ENCODE measurements at regions not wholly inside any gene's neighbourhood (a gene's known extent, or its start where the extent isn't known, plus 50 kb on each side); places are given as distances from the start of the nearest gene placed in this dataset.

DNA sequence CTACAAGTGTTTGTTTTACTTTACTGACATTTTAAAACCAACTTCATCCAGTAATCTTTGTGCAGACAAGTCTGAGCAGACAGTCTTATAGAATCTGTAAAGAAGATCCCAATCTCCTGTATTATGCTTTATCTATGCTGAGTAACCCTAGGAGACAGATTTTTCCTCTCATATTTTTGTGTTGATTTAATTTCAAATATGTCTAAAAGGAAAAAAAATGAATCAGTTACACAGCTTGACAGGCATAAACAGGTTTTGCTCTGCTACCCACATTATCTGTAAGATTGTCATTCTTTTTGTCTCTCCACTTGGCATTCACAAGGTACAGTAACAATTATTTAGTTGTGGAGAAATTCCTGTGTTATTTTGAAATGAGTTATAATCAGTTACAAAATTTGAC lies 415.0 kb downstream of the NYAP2 start:
- H3K79me2 ChIP-seq (ENCODE audit: insufficient read depth, low read length), result no peaks in the 10 kb centered on the region
- H2AFZ ChIP-seq (ENCODE audit: low read length), result no peak overlapping the region
- H4K20me1 ChIP-seq (ENCODE audit: insufficient read depth, low read length), result no peaks in the 10 kb centered on the region
- FAIRE-seq (no peak), ATAC-seq (no peak), DNase-seq (ENCODE audit: low spot score) (no peak)
- in situ Hi-C loops (cut with HindIII; ENCODE audit: extremely low pct_ligation_motif_present, low pct_unique_long_range_greater_than_20kb) (no loop called here), intact Hi-C loops (cut with micrococcal nuclease; ENCODE audit: unreplicated experiment) (no loop called here)
- no peaks in the 10 kb centered on the region for H3K27me3 ChIP-seq (ENCODE audit: control insufficient read depth in 1 of 2, insufficient read depth in 2 of 2, low read length in 2 of 2)
- H3K9me3 ChIP-seq (ENCODE audit: low read length), result no peaks in the 10 kb centered on the region
- no peak overlapping the region for H3K9ac ChIP-seq (ENCODE audit: insufficient read depth, low read depth, low read length)
- no peak overlapping the region for H3K4me2 ChIP-seq (ENCODE audit: low read depth, low read length)
- ChIA-PET POLR2A (no interaction called here), CTCF (ENCODE audit: low intra/inter-chr PET ratio, low total read pairs) (no interaction called here)
- no peak for TF ChIP-seq ZSCAN25 (CRISPR knock-in tag; IDR thresholded peaks at IDR 0.05)
- no peak for TF ChIP-seq POLR2AphosphoS5 (IDR thresholded peaks at IDR 0.05; ENCODE audit: low read depth, low read length)
- no peak for TF ChIP-seq TARDBP (CRISPR knock-in tag; IDR thresholded peaks at IDR 0.05)
- no peak for TF ChIP-seq SALL1 (CRISPR knock-in tag; IDR thresholded peaks at IDR 0.05)
- TF ChIP-seq BRD4 (CRISPR knock-in tag; IDR thresholded peaks at IDR 0.05), result no peak
- TF ChIP-seq RBM22 (optimal IDR thresholded peaks at IDR 0.05; ENCODE audit: low read length), result no peak
- TF ChIP-seq XRCC5 (optimal IDR thresholded peaks at IDR 0.05; ENCODE audit: low read length), result no peak
- no peak for TF ChIP-seq GZF1 (CRISPR knock-in tag; IDR thresholded peaks at IDR 0.05)
- TF ChIP-seq KDM5B (CRISPR knock-in tag; IDR thresholded peaks at IDR 0.05; ENCODE audit: borderline replicate concordance), result no peak
- TF ChIP-seq, protein P1, sequence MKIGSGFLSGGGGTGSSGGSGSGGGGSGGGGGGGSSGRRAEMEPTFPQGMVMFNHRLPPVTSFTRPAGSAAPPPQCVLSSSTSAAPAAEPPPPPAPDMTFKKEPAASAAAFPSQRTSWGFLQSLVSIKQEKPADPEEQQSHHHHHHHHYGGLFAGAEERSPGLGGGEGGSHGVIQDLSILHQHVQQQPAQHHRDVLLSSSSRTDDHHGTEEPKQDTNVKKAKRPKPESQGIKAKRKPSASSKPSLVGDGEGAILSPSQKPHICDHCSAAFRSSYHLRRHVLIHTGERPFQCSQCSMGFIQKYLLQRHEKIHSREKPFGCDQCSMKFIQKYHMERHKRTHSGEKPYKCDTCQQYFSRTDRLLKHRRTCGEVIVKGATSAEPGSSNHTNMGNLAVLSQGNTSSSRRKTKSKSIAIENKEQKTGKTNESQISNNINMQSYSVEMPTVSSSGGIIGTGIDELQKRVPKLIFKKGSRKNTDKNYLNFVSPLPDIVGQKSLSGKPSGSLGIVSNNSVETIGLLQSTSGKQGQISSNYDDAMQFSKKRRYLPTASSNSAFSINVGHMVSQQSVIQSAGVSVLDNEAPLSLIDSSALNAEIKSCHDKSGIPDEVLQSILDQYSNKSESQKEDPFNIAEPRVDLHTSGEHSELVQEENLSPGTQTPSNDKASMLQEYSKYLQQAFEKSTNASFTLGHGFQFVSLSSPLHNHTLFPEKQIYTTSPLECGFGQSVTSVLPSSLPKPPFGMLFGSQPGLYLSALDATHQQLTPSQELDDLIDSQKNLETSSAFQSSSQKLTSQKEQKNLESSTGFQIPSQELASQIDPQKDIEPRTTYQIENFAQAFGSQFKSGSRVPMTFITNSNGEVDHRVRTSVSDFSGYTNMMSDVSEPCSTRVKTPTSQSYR (CRISPR knock-in tag; IDR thresholded peaks at IDR 0.05; ENCODE audit: borderline replicate concordance), result no peak
- TF ChIP-seq, protein P2, sequence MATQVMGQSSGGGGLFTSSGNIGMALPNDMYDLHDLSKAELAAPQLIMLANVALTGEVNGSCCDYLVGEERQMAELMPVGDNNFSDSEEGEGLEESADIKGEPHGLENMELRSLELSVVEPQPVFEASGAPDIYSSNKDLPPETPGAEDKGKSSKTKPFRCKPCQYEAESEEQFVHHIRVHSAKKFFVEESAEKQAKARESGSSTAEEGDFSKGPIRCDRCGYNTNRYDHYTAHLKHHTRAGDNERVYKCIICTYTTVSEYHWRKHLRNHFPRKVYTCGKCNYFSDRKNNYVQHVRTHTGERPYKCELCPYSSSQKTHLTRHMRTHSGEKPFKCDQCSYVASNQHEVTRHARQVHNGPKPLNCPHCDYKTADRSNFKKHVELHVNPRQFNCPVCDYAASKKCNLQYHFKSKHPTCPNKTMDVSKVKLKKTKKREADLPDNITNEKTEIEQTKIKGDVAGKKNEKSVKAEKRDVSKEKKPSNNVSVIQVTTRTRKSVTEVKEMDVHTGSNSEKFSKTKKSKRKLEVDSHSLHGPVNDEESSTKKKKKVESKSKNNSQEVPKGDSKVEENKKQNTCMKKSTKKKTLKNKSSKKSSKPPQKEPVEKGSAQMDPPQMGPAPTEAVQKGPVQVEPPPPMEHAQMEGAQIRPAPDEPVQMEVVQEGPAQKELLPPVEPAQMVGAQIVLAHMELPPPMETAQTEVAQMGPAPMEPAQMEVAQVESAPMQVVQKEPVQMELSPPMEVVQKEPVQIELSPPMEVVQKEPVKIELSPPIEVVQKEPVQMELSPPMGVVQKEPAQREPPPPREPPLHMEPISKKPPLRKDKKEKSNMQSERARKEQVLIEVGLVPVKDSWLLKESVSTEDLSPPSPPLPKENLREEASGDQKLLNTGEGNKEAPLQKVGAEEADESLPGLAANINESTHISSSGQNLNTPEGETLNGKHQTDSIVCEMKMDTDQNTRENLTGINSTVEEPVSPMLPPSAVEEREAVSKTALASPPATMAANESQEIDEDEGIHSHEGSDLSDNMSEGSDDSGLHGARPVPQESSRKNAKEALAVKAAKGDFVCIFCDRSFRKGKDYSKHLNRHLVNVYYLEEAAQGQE (IDR thresholded peaks at IDR 0.05; ENCODE audit: borderline replicate concordance in 1 of 2, low read depth in 1 of 2, low read length in 2 of 2), result no peak
- TF ChIP-seq ZMYM3 (CRISPR knock-in tag; IDR thresholded peaks at IDR 0.05), result no peak
- BruUV-seq (replicated peaks), result no TSS peak
- H3K4me3 ChIP-seq (replicated peaks in 1 of 3; ENCODE audit: insufficient read depth in 1 of 3, low read depth in 2 of 3, low read length in 3 of 3), result no peak overlapping the region
- H3K4me1 ChIP-seq (ENCODE audit: insufficient read depth, low read length), result no peaks in the 10 kb centered on the region
- no peaks in the 10 kb centered on the region for H3K36me3 ChIP-seq (replicated peaks in 1 of 2; ENCODE audit: control insufficient read depth in 1 of 2, insufficient read depth in 2 of 2, low read length in 2 of 2)
- H3K27ac ChIP-seq (ENCODE audit: extremely low read length, insufficient read depth, low read length), result no peak overlapping the region
